OCI-LY3 (cell line): ENCODE measurements at regions not wholly inside any gene's neighbourhood (a gene's known extent, or its start where the extent isn't known, plus 50 kb on each side); places are given as distances from the start of the nearest gene placed in this dataset.

Experiments used
- EZH2phosphoT487 ChIP-seq: fragments of 200-600 bp; shearing (Covaris generic); IDR thresholded peaks from 2 replicates; pipeline ENCODE4 v1.6.1; 2018; ENCODE audit warnings: antibody characterized with exemption, mixed run types, low read depth
- TF ChIP-seq, protein P1 (sequence below): fragments of 200-600, 300-600 bp; sonication (generic); IDR thresholded peaks from 2 replicates; pipeline ENCODE4 v1.5.1; 2014; ENCODE audit warnings: antibody characterized with exemption, low read length, low read depth

GRCh38 chr4:14918336-14918735, 83.9 kb upstream of the CPEB2 start:
- TF ChIP-seq, protein P1, sequence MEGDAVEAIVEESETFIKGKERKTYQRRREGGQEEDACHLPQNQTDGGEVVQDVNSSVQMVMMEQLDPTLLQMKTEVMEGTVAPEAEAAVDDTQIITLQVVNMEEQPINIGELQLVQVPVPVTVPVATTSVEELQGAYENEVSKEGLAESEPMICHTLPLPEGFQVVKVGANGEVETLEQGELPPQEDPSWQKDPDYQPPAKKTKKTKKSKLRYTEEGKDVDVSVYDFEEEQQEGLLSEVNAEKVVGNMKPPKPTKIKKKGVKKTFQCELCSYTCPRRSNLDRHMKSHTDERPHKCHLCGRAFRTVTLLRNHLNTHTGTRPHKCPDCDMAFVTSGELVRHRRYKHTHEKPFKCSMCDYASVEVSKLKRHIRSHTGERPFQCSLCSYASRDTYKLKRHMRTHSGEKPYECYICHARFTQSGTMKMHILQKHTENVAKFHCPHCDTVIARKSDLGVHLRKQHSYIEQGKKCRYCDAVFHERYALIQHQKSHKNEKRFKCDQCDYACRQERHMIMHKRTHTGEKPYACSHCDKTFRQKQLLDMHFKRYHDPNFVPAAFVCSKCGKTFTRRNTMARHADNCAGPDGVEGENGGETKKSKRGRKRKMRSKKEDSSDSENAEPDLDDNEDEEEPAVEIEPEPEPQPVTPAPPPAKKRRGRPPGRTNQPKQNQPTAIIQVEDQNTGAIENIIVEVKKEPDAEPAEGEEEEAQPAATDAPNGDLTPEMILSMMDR, result no peak
- TF ChIP-seq EZH2phosphoT487, result no peak
